Liver (tissue), 3 donors: ENCODE measurements at regions not wholly inside any gene's neighbourhood (a gene's known extent, or its start where the extent isn't known, plus 50 kb on each side); places are given as distances from the start of the nearest gene placed in this dataset.

Experiments used
- ATF3 ChIP-seq: IDR thresholded peaks from 2 replicates; pipeline ENCODE4 v1.6.1; 2016; ENCODE audit warnings: antibody characterized with exemption
- EGR1 ChIP-seq, 2 donors: IDR thresholded peaks; 2 replicates each; pipeline ENCODE4 v1.6.1; 2016 to 2018; ENCODE audit warnings: antibody characterized with exemption in 2 of 2, low read depth in 2 of 2
- NR2F2 ChIP-seq: IDR thresholded peaks from 2 replicates; pipeline ENCODE4 v1.6.1; 2016; ENCODE audit warnings: antibody characterized with exemption
- TAF1 ChIP-seq: conservative IDR thresholded peaks from 2 replicates; pipeline ENCODE4 v1.6.1; 2016; ENCODE audit warnings: antibody characterized with exemption, mild to moderate bottlenecking
- TF ChIP-seq, protein P1 (sequence below): fragments of 150-350 bp; IDR thresholded peaks from 2 replicates; pipeline ENCODE4 v1.5.1; 2017; ENCODE audit warnings: improper control_type of control experiment, low read depth, low read length; ENCODE audit not compliant: missing input control
- TF ChIP-seq, protein P2 (sequence below): IDR thresholded peaks from 2 replicates; pipeline ENCODE4 v1.6.1; 2016; ENCODE audit warnings: antibody characterized with exemption, mild to moderate bottlenecking
- donor health status: healthy.
- donor health status: healthy.

DNA sequence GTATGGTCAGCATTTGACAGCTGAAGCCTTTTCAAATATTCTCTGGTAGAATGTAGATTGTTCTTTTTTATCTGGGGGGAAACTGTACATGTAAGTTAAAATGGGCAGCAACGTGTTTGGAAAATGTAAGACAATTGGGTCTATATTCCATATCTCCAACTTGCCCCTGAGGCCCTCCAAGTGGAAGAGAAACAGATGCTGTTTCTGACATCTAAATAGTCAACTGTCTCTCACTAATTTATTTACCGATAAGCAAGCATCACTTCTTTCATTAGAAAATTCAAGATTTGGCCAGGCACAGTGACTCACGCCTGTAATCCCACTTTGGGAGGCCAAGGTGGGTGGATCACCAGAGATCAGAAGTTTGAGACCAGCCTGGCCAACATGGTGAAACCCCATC is 120.2 kb upstream of the TBCA start:
- TF ChIP-seq, protein P1, sequence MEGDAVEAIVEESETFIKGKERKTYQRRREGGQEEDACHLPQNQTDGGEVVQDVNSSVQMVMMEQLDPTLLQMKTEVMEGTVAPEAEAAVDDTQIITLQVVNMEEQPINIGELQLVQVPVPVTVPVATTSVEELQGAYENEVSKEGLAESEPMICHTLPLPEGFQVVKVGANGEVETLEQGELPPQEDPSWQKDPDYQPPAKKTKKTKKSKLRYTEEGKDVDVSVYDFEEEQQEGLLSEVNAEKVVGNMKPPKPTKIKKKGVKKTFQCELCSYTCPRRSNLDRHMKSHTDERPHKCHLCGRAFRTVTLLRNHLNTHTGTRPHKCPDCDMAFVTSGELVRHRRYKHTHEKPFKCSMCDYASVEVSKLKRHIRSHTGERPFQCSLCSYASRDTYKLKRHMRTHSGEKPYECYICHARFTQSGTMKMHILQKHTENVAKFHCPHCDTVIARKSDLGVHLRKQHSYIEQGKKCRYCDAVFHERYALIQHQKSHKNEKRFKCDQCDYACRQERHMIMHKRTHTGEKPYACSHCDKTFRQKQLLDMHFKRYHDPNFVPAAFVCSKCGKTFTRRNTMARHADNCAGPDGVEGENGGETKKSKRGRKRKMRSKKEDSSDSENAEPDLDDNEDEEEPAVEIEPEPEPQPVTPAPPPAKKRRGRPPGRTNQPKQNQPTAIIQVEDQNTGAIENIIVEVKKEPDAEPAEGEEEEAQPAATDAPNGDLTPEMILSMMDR, result no peak
- TF ChIP-seq NR2F2 (no peak), ATF3 (no peak), TAF1 (no peak), EGR1 (IDR thresholded peaks at IDR 0.05; ENCODE audit: low read depth in 2 of 2) (no peak)
- TF ChIP-seq, protein P2, sequence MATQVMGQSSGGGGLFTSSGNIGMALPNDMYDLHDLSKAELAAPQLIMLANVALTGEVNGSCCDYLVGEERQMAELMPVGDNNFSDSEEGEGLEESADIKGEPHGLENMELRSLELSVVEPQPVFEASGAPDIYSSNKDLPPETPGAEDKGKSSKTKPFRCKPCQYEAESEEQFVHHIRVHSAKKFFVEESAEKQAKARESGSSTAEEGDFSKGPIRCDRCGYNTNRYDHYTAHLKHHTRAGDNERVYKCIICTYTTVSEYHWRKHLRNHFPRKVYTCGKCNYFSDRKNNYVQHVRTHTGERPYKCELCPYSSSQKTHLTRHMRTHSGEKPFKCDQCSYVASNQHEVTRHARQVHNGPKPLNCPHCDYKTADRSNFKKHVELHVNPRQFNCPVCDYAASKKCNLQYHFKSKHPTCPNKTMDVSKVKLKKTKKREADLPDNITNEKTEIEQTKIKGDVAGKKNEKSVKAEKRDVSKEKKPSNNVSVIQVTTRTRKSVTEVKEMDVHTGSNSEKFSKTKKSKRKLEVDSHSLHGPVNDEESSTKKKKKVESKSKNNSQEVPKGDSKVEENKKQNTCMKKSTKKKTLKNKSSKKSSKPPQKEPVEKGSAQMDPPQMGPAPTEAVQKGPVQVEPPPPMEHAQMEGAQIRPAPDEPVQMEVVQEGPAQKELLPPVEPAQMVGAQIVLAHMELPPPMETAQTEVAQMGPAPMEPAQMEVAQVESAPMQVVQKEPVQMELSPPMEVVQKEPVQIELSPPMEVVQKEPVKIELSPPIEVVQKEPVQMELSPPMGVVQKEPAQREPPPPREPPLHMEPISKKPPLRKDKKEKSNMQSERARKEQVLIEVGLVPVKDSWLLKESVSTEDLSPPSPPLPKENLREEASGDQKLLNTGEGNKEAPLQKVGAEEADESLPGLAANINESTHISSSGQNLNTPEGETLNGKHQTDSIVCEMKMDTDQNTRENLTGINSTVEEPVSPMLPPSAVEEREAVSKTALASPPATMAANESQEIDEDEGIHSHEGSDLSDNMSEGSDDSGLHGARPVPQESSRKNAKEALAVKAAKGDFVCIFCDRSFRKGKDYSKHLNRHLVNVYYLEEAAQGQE, result no peak
